Activated CD8-positive, alpha-beta T cell treated with anti-CD3 and anti-CD28 coated beads for 36 hours (primary cell): ENCODE measurements at regions not wholly inside any gene's neighbourhood (a gene's known extent, or its start where the extent isn't known, plus 50 kb on each side); places are given as distances from the start of the nearest gene placed in this dataset.
A peak's percentile ranks its signal among the peaks of the same experiment; 100 is the strongest.

Experiments
- ATAC-seq: fragments of 200-7000 bp; cut with Tn5 transposase; one replicate; pipeline ENCODE4 v1.10.0; 2021; ENCODE audit warnings: mild to moderate bottlenecking, moderate library complexity
- CTCF ChIA-PET: fragments of 350-600 bp; sonication (Branson Sonifier 250); formaldehyde crosslinking; loops from one replicate; lab custom pipeline; 2021; ENCODE audit warnings: antibody characterized with exemption; lab: Charles Lee
- POLR2A ChIA-PET: fragments of 350-600 bp; sonication (Branson Sonifier 250); formaldehyde crosslinking; loops from one replicate; lab custom pipeline; 2021; ENCODE audit warnings: antibody characterized with exemption; lab: Charles Lee
- DNase-seq: peaks from one replicate; pipeline ENCODE4 v3.0.0-alpha.2; 2020
- H3K27ac Mint-ChIP-seq: one replicate; pipeline ENCODE4 v1.8.0; 2021; ENCODE audit warnings: mild to moderate bottlenecking, mixed read lengths
- H3K27me3 Mint-ChIP-seq: one replicate; pipeline ENCODE4 v1.8.0; 2021; ENCODE audit warnings: mixed read lengths
- H3K36me3 Mint-ChIP-seq: one replicate; pipeline ENCODE4 v1.8.0; 2021; ENCODE audit warnings: low read depth, mixed read lengths
- H3K4me1 Mint-ChIP-seq: one replicate; pipeline ENCODE4 v1.8.0; 2021; ENCODE audit warnings: low read depth, mixed read lengths
- H3K4me3 Mint-ChIP-seq: one replicate; pipeline ENCODE4 v1.8.0; 2021; ENCODE audit warnings: mild to moderate bottlenecking, moderate library complexity, mixed read lengths
- H3K9me3 Mint-ChIP-seq: one replicate; pipeline ENCODE4 v1.8.0; 2021; ENCODE audit warnings: mixed read lengths
- CTCF ChIP-seq: fragments of 200-600 bp; IDR thresholded peaks from one replicate; pipeline ENCODE4 v1.8.0; 2022; ENCODE audit warnings: antibody characterized with exemption, mild to moderate bottlenecking
- intact Hi-C: fragments of 100-400 bp; cut with micrococcal nuclease; formaldehyde crosslinking; loops from one replicate; pipeline ENCODE4 v1.10.0; 2022

DNA sequence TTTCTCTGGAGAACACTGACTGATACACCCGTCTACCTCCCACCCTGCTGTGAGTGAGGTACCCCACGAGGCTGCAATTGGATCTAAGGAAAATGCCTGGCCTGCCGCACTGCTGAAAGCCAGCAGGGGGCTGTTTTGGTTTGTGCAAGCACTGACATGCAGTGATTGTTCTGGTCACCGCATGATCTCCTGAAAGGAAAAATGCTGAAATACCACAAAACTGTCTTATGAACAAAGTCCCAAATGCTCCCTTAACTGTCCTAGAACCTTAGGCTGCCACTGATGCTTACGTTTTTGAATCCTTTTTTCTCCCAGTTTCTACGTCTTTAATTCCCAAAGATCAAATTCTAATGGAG lies 132.7 kb downstream of the JCAD start:
- H3K27me3 Mint-ChIP-seq = peaks cover 3% of the 10 kb centered on the region
- H3K27ac Mint-ChIP-seq = no peak overlapping the region
- ATAC-seq = no peak
- H3K36me3 Mint-ChIP-seq = no peaks in the 10 kb centered on the region
- no peak overlapping the region for H3K4me3 Mint-ChIP-seq
- DNase-seq = no peak
- intact Hi-C loops = no loop called here
- peaks cover 11% of the 10 kb centered on the region for H3K9me3 Mint-ChIP-seq
- ChIA-PET CTCF (no interaction called here), POLR2A (no interaction called here)
- TF ChIP-seq CTCF = no peak
- peaks cover 3% of the 10 kb centered on the region for H3K4me1 Mint-ChIP-seq

- CTCF ChIA-PET = no interaction called here
- Mint-ChIP-seq H3K36me3 (no peaks in the 10 kb centered on the region), H3K27me3 (no peaks in the 10 kb centered on the region), H3K4me3 (no peak overlapping the region), H3K4me1 (peaks cover 3% of the 10 kb centered on the region), H3K9me3 (peaks cover 8% of the 10 kb centered on the region), H3K27ac (peak overlapping the region; percentile 17)
- DNase-seq = no peak
- ATAC-seq = no peak
- POLR2A ChIA-PET = no interaction called here
- intact Hi-C loops = no loop called here
- no peak for TF ChIP-seq CTCF
These were observed 133.4 kb downstream of the JCAD start for GRCh38 chr10:29925771-29926692.

GRCh38 chr10:29924436-29924835 lies 134.9 kb downstream of the JCAD start:
- intact Hi-C loops = no loop called here
- ChIA-PET POLR2A (no interaction called here), CTCF (no interaction called here)
- ATAC-seq = no peak
- no peak for TF ChIP-seq CTCF
- Mint-ChIP-seq H3K27ac (no peak overlapping the region), H3K4me1 (peaks cover 3% of the 10 kb centered on the region), H3K36me3 (no peaks in the 10 kb centered on the region), H3K4me3 (no peak overlapping the region), H3K27me3 (peaks cover 11% of the 10 kb centered on the region), H3K9me3 (peaks cover 8% of the 10 kb centered on the region)
- no peak for DNase-seq

- intact Hi-C loops = no loop called here
- CTCF ChIA-PET = interaction anchor here (0.9 kb wide), 1 partner anchor 9 kb away, joined by 3 read pairs; no protein-coding TSS in a partner anchor
- TF ChIP-seq CTCF = no peak
- POLR2A ChIA-PET = no interaction called here
- H3K4me3 Mint-ChIP-seq = no peak overlapping the region
- H3K4me1 Mint-ChIP-seq = peaks cover 3% of the 10 kb centered on the region
- H3K9me3 Mint-ChIP-seq = peaks cover 8% of the 10 kb centered on the region
- DNase-seq (no peak), ATAC-seq (no peak)
- no peak overlapping the region for H3K27ac Mint-ChIP-seq
- H3K36me3 Mint-ChIP-seq = no peaks in the 10 kb centered on the region
- H3K27me3 Mint-ChIP-seq = peaks cover 11% of the 10 kb centered on the region
These were observed 135.9 kb downstream of the JCAD start for GRCh38 chr10:29923416-29923965.

GRCh38 chr10:29922892-29923291 lies 136.5 kb downstream of the JCAD start:
- peaks cover 3% of the 10 kb centered on the region for H3K4me1 Mint-ChIP-seq
- H3K4me3 Mint-ChIP-seq = no peak overlapping the region
- intact Hi-C loops = no loop called here
- POLR2A ChIA-PET = no interaction called here
- CTCF ChIA-PET = no interaction called here
- ATAC-seq = no peak
- no peak for DNase-seq
- H3K27me3 Mint-ChIP-seq = peaks cover 11% of the 10 kb centered on the region
- no peak overlapping the region for H3K27ac Mint-ChIP-seq
- H3K9me3 Mint-ChIP-seq = peaks cover 8% of the 10 kb centered on the region
- no peaks in the 10 kb centered on the region for H3K36me3 Mint-ChIP-seq
- TF ChIP-seq CTCF = no peak
